ENCODE measurements at regions not wholly inside any gene's neighbourhood (a gene's known extent, or its start where the extent isn't known, plus 50 kb on each side); places are given as distances from the start of the nearest gene placed in this dataset.

DNA sequence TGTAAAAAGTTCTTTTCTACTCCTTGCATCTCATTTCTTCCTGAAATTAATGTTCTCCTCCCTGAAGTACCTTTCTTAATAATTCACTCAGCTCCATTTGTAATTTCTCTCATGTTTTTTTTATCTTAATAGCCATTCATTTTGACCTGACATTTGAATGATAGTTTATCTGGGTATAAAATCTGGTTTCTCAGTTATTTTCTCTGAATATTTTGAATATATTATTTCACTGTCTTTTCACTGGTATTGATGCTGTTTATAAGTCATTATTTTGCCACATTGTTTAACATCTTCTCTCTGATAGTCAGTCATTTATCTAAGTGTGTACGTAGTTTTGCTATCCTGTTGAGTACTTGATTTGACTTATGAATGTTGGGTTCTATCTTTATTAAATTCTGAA lies 68.8 kb upstream of the ARHGAP18 start:
- no peak for DNase-seq (ENCODE audit: low spot score)

DNA sequence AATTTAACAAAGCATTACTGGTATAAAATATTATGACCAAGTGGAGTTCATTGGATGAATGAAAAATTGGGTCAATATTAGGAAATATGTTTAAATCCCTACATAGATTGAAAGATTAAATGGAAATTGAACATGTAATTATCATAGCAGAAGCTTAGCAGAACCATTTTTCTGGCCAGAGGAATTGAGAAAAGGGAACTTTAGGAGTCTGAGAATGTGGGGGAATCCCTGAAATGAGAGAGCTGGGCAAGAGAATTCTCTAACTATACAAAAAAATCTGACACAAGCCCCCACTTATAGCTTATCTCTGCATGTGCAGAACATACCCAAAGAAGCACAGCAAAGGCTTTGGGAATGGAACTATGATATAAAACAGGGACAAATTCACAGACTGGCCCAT lies 67.4 kb upstream of the ARHGAP18 start:
- no peak for DNase-seq (ENCODE audit: low spot score)

DNA sequence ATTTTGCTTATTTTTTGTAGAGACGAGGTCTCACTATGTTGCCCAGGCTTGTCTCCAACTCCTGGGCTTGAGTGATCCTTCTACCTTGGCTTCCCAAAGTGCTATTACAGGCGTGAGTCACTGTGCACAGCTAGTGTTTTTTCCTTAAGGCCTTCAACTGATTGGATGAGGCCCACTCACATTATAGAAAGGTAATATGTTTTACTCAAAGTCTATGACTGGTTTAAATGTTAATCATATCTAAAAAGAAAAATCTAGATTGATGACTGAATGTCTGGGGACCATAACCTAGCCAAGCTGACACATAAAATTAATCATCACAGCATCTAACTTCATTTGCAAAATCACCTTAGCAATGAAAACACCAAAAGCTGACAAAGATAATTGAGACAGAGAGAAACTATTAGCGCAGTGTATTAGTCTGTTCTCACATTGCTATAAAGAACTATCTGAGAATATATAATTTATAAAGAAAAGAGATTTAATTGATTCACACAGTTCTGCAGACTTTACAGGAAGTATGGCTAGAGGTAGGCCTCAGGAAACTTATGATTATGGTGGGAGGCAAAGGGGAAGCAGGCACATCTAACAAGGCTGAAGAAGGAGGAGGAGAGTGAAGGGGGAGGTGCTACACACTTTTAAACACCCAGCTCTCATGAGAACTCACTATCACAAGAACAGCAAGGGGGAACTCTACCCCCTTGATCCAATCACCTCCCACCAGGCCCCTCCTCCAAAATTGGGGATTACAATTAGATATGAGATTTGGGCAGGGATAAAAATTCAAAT lies 66.8 kb upstream of the ARHGAP18 start:
- no peak for DNase-seq (ENCODE audit: low spot score)

DNA sequence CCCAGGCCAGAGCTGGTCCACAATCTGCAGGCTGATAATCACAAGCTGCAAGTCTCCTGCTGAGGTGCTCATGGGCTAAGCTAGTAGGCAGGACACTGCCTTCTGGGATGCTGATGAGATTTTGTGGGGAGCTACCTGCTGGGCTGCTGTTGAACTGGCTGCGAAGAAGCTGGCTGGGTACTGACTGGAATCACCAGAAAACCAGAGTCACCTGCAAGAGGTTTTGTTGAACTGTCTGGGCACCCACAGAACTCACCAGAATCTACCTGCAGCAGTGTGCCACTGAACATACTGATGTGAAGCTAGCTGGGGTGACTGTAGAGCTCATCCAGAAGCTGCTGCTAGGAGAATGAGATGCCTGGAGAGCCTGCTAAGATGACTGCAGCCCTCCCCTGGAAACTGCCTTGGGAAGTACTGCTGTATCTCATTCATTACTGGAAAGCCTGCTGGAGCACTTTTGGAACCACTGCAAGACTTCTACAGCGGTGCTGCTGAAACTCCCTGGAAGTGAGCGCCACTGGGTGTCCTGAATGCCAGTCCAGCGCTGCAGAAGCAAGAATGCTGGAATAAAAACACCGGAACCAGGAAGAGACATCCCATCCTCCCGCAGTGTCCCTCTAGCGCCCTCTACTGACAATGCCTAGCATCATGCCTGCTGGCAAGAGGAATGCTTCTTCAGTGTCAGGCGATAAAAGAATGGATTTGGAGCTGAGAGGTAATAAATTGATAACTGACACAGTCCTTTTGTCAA lies 64.9 kb upstream of the ARHGAP18 start:
- peak; percentile 84 for DNase-seq (ENCODE audit: low spot score)

DNA sequence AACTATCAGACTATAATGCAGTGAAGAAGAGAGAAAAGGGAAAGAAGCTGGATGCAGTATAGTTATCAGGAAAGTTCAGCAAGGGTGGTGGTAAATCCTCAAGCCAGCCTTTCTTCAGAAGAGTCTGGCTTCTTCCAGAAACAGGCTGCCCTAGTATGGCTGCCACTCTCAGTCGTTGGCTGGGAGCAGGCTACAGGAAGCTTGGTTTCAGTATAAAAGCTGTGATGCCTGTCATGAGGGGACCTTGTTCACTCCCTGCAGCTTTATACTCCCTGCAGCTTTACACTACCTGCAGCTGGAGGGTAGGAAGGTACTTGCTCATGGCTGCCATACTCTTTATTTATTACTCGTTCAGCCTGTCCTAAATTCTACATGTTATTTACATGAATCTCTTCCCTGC lies 63.3 kb upstream of the ARHGAP18 start:
- DNase-seq (ENCODE audit: low spot score): no peak

DNA sequence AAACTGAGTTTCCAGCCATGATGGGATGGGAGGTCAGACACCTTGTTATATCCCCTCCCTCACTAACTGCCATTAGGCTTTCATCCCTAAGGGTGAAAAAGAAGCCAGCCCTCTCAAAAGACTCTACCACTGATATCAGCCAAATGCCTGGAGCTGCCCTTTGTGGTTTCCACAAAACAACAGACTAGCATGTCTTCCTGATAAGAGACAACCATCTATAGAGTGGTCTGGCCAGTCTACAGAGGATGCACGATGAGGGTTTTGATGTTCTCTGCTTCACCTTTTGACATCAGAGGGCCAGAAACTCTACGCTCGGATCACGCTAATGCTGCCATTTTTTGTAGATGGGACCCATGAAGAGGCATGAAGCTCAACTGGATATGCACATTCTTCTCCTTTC lies 61.7 kb upstream of the ARHGAP18 start:
- DNase-seq (ENCODE audit: low spot score): no peak

DNA sequence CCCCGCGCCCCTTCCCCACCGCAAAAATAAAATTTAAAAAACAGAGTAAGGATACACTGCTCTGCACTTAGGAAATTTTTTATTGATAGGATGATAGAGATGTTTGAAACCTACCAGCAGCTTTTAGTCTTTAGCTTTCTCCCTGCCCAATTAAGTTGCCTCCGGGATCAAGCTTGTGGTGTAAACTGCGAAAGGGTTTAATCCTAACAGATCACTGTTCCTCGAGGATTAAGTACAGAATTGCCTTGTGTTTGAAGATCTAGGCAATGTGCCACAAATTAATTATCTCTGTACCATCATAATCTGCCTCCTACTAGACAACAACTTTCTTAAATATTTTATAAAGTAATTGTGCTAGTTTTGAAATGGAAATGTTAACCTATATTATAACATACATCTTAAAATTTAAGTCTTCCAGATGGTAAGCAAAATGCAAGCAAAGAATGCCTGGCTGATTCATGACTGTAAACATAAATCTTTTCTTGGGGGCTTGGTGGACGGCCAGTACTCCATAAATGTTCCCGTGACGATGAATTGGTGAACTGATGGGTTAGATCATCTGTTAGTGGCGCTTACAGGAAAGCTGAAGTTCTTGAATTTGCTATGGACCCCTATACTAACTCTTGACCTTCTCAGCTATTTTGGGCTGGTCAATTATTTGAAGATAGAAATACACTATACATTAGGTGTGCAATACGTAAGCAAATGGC lies 58.0 kb upstream of the ARHGAP18 start:
- DNase-seq (ENCODE audit: low spot score): no peak

DNA sequence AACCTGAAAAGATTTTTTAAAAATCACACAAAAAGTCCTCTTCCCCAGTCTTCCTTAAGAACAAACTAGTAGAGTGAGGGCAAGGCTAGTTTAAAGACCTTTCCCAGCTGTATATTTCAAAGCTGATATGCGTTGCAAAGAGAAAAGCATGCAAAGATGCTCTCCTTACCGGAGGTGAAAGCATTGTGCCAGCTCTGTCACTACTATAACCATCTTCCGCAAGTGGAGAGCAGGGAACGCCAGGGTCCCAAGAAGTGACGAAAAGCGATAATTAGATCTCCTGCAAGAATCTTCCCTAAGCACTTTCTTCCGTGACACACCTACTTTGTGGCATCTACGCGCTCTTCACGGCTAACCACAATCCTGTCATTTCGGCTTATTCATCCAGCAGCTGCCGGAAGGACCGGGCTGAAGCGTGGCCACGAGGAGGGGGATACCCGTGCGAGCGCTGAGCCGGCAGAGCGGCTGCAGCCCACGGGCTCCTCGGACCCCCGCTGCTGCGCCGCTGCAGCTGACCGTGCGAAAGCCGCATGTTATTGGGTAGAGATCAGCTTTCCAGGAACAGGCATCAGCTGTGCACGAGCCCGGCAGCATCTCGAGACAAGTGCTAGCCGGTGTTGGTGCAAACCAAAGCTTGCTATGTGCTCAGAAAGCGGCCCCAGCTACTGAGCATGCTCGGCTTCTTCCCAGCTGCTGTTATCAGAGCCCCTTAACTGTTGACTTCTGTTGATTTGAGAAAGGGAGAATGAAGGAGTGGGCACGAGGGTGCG lies 57.2 kb upstream of the ARHGAP18 start:
- peak; percentile 62 for DNase-seq (ENCODE audit: low spot score)

DNA sequence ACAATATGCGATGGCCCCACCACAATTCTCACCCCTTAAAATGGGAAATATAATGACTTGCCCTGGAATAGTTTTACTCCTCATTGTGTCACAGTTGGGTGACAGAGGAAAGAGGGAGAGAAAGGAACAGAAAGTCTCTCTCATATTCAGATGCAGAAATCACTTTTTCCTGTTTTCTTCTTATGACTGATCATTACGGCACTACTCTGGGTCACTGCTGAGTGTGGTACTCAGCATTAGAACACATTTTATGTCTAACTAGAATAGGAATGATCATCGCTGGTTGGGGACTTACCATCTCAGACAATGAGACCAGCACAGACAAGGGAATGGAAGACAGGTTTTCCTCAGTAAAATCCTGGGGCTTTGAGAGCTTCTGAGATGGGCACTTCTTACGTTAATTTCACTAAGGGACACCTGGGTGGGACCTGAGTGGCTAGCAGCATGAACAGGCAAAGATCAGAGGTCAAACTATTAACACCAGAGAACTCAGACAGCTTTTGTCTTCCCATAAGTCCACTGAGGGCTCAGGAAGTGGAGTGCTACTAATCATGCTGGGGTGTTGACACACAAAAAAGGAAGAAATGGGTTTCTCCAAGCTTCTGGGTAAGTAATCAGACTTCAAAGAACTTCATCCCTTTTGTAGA lies 54.9 kb upstream of the ARHGAP18 start:
- DNase-seq (ENCODE audit: low spot score): no peak

DNA sequence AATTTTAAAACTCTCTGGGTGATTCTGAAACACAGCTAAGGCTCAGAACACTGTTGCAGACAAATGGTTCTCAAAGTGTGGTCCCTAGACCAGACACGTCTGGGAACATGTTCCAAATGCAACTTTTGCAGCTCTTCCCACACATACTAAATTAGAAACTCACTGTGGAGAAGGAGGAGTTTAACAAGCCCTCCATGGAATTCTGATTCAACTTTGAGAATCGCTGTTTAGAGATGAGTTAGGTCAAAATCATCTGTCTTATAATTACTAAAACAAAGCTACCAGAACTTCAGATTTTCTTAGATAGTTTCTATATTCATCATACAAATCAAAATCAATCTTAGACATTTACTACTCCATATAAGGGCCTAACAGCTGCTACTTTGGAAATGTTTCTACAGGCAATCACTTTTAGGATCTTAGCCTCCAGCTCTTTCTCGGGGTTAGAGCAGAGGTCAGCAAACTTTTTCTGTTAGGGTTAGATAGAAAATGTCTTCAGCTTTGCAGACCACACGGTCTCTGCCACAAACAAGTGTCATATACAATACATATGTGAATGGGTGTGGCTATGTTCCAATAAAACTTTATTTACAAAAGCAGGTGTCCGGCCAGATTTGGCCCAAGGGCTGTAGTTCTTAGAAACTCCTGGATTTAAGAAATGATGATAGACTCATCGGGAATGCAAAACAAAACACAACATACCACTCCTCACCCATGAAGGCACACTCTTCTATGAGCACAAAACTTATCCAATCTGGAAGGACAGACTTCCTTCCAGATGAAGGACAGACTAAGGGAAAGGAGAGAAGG lies 50.0 kb upstream of the ARHGAP18 start:
- DNase-seq (ENCODE audit: low spot score): no peak

Measured in AG08396 (cell line).